ENCODE measurements at regions not wholly inside any gene's neighbourhood (a gene's known extent, or its start where the extent isn't known, plus 50 kb on each side); places are given as distances from the start of the nearest gene placed in this dataset.

GRCh38 chr2:234710066-234710465 lies 213.2 kb upstream of the ARL4C start:
- TF ChIP-seq CTCF (IDR thresholded peaks at IDR 0.05) (no peak), POLR2A (IDR thresholded peaks at IDR 0.05) (no peak), EP300 (IDR thresholded peaks at IDR 0.05) (no peak)

Measured in tibial nerve (tissue), 4 donors.